GM20000 (cell line): ENCODE measurements at regions not wholly inside any gene's neighbourhood (a gene's known extent, or its start where the extent isn't known, plus 50 kb on each side); places are given as distances from the start of the nearest gene placed in this dataset.

ENCODE experiments used
- DNase-seq: peaks from one replicate; pipeline ENCODE4 v3.0.0; 2012; ENCODE audit warnings: low spot score
- CTCF ChIP-seq: IDR thresholded peaks from 2 replicates; pipeline ENCODE4 v1.5.1; 2012; ENCODE audit warnings: mild to moderate bottlenecking, control low read depth; ENCODE audit errors: extremely low read depth, missing control alignments

GRCh38 chr10:36455526-36456133, 669.8 kb upstream of the ANKRD30A start:
- TF ChIP-seq CTCF = no peak
- DNase-seq = no peak

GRCh38 chr10:36452851-36453250, 672.5 kb upstream of the ANKRD30A start:
- no peak for DNase-seq
- no peak for TF ChIP-seq CTCF

- no peak for TF ChIP-seq CTCF
- DNase-seq = no peak
Observed at GRCh38 chr10:36451391-36451970, 673.9 kb upstream of the ANKRD30A start.

GRCh38 chr10:36450380-36450779, 675.0 kb upstream of the ANKRD30A start:
- TF ChIP-seq CTCF = no peak
- DNase-seq = no peak

- TF ChIP-seq CTCF = no peak
- no peak for DNase-seq
Observed at GRCh38 chr10:36448760-36449691, 676.4 kb upstream of the ANKRD30A start.

GRCh38 chr10:36446881-36447280, 678.5 kb upstream of the ANKRD30A start:
- DNase-seq = no peak
- no peak for TF ChIP-seq CTCF

GRCh38 chr10:36443233-36443632, 682.2 kb upstream of the ANKRD30A start:
- no peak for DNase-seq
- no peak for TF ChIP-seq CTCF
